Mesothelial cell of epicardium (in vitro differentiated cells): ENCODE measurements at regions not wholly inside any gene's neighbourhood (a gene's known extent, or its start where the extent isn't known, plus 50 kb on each side); places are given as distances from the start of the nearest gene placed in this dataset.

Experiments used
- DNase-seq, 2 experiments: peaks; one replicate each; pipeline ENCODE4 v3.0.0; 2021; ENCODE audit warnings: low spot score in 2 of 2; ENCODE audit not compliant: unreplicated experiment in 2 of 2
- H3K27ac Mint-ChIP-seq: 2 replicates; pipeline ENCODE4 v1.8.0; 2021; ENCODE audit warnings: mixed read lengths
- H3K27me3 Mint-ChIP-seq: 2 replicates; pipeline ENCODE4 v1.8.0; 2021; ENCODE audit warnings: low read depth, mixed read lengths
- H3K36me3 Mint-ChIP-seq: 2 replicates; pipeline ENCODE4 v1.8.0; 2021; ENCODE audit warnings: mixed read lengths
- H3K4me1 Mint-ChIP-seq: 2 replicates; pipeline ENCODE4 v1.8.0; 2021; ENCODE audit warnings: mixed read lengths
- H3K4me3 Mint-ChIP-seq: 2 replicates; pipeline ENCODE4 v1.8.0; 2021; ENCODE audit warnings: mild to moderate bottlenecking, moderate library complexity, mixed read lengths
- H3K9me3 Mint-ChIP-seq: 2 replicates; pipeline ENCODE4 v1.8.0; 2021; ENCODE audit warnings: mixed read lengths
- CTCF ChIP-seq: fragments of 200-600 bp; sonication (generic); IDR thresholded peaks from one replicate; pipeline ENCODE4 v1.5.0; 2021; ENCODE audit warnings: antibody characterized with exemption; ENCODE audit not compliant: unreplicated experiment

DNA sequence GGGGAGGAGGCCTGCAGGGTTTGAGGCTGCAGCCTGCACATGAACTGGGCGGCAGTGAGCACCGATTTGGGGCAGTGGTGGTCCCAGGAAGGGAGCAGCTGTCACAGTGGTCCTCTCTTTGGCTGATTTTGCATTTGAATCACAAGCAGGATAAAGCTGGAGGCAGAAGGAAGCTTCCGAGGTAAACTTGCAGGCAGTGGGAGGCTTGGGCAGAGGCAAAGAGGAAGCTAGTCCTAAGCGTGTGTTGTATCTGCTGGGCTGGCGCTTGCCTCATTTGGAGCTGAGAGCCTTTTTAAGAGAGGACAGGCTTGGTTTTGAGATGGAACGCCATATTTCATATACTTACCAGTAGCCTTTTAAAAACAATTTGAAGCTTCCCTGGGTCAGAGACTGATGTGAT, 177.2 kb upstream of the PODXL start:
- no peaks in the 10 kb centered on the region for H3K36me3 Mint-ChIP-seq
- H3K9me3 Mint-ChIP-seq, result peaks cover 5% of the 10 kb centered on the region
- DNase-seq, result no peak
- no peak for TF ChIP-seq CTCF
- peaks cover 63% of the 10 kb centered on the region for H3K27me3 Mint-ChIP-seq
- H3K4me1 Mint-ChIP-seq, result no peaks in the 10 kb centered on the region
- H3K4me3 Mint-ChIP-seq, result no peak overlapping the region
- H3K27ac Mint-ChIP-seq, result no peak overlapping the region

DNA sequence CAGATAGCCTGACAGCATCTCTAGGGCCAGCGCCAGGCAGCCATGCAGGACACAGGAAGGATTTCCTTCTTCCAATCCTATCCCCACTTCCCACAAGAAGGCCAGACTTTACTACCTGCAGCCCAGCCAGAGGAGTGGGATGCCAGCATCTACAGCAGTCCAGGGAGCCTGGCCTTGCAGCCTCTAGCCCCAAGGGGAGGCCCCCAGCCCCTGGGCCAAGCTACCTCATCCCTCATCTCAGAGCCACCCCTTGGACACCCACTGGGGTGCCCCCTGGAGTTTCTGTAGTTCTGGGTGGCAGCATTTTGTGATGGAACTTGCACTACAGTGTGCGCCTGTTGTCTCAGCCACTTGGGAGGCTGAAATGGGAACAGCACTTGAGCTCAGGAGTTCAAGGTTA, 170.8 kb upstream of the PODXL start:
- DNase-seq, result no peak
- Mint-ChIP-seq H3K4me3 (no peak overlapping the region), H3K27me3 (peaks cover 31% of the 10 kb centered on the region), H3K27ac (no peak overlapping the region), H3K36me3 (no peaks in the 10 kb centered on the region), H3K4me1 (no peaks in the 10 kb centered on the region), H3K9me3 (peaks cover 9% of the 10 kb centered on the region)
- TF ChIP-seq CTCF, result no peak

GRCh38 chr7:131726686-131727085, 170.3 kb upstream of the PODXL start:
- no peak overlapping the region for H3K27ac Mint-ChIP-seq
- TF ChIP-seq CTCF, result no peak
- no peak overlapping the region for H3K4me3 Mint-ChIP-seq
- peaks cover 9% of the 10 kb centered on the region for H3K9me3 Mint-ChIP-seq
- DNase-seq, result no peak
- peaks cover 26% of the 10 kb centered on the region for H3K27me3 Mint-ChIP-seq
- no peaks in the 10 kb centered on the region for H3K36me3 Mint-ChIP-seq
- H3K4me1 Mint-ChIP-seq, result no peaks in the 10 kb centered on the region

- no peaks in the 10 kb centered on the region for H3K36me3 Mint-ChIP-seq
- DNase-seq, result no peak
- peaks cover 23% of the 10 kb centered on the region for H3K27me3 Mint-ChIP-seq
- H3K9me3 Mint-ChIP-seq, result peaks cover 9% of the 10 kb centered on the region
- H3K27ac Mint-ChIP-seq, result no peak overlapping the region
- no peaks in the 10 kb centered on the region for H3K4me1 Mint-ChIP-seq
- H3K4me3 Mint-ChIP-seq, result no peak overlapping the region
- TF ChIP-seq CTCF, result no peak
These were observed 169.6 kb upstream of the PODXL start for GRCh38 chr7:131726031-131726430.

GRCh38 chr7:131724776-131725345, 168.4 kb upstream of the PODXL start:
- Mint-ChIP-seq H3K27me3 (peaks cover 16% of the 10 kb centered on the region), H3K36me3 (no peaks in the 10 kb centered on the region), H3K4me3 (no peak overlapping the region), H3K27ac (no peak overlapping the region), H3K4me1 (no peaks in the 10 kb centered on the region), H3K9me3 (peaks cover 9% of the 10 kb centered on the region)
- no peak for TF ChIP-seq CTCF
- DNase-seq, result no peak

- Mint-ChIP-seq H3K27me3 (peaks cover 19% of the 10 kb centered on the region), H3K9me3 (peaks cover 8% of the 10 kb centered on the region)
- no peak for DNase-seq
These were observed 167.5 kb upstream of the PODXL start for GRCh38 chr7:131723926-131724325.

More at GRCh38 chr7:131723926-131724325, 167.5 kb upstream of the PODXL start:
- H3K4me1 Mint-ChIP-seq, result no peaks in the 10 kb centered on the region
- H3K27ac Mint-ChIP-seq, result no peak overlapping the region
- no peak overlapping the region for H3K4me3 Mint-ChIP-seq
- TF ChIP-seq CTCF, result no peak
- H3K36me3 Mint-ChIP-seq, result no peaks in the 10 kb centered on the region
